Activated B cell treated with CpG ODN at 0.5 μM for 24 hours (primary cell): ENCODE measurements at regions not wholly inside any gene's neighbourhood (a gene's known extent, or its start where the extent isn't known, plus 50 kb on each side); places are given as distances from the start of the nearest gene placed in this dataset.

Source experiments
- ATAC-seq: fragments of 200-7000 bp; cut with Tn5 transposase; one replicate; pipeline ENCODE4 v1.10.0; 2021; ENCODE audit warnings: low read depth, mild to moderate bottlenecking, moderate library complexity
- CTCF ChIA-PET: fragments of 350-600 bp; sonication (Branson Sonifier 250); formaldehyde crosslinking; loops from one replicate; lab custom pipeline; 2021; ENCODE audit warnings: antibody characterized with exemption; lab: Charles Lee
- POLR2A ChIA-PET: fragments of 350-600 bp; sonication (Branson Sonifier 250); formaldehyde crosslinking; loops from one replicate; lab custom pipeline; 2021; ENCODE audit warnings: antibody characterized with exemption; lab: Charles Lee
- DNase-seq: peaks from one replicate; pipeline ENCODE4 v3.0.0; 2022
- H3K27ac Mint-ChIP-seq: one replicate; pipeline ENCODE4 v1.8.0; 2020; ENCODE audit warnings: mixed read lengths
- H3K27me3 Mint-ChIP-seq: one replicate; pipeline ENCODE4 v1.8.0; 2021; ENCODE audit warnings: mixed read lengths
- H3K36me3 Mint-ChIP-seq: one replicate; pipeline ENCODE4 v1.8.0; 2021; ENCODE audit warnings: low read depth, mixed read lengths
- H3K4me1 Mint-ChIP-seq: one replicate; pipeline ENCODE4 v1.8.0; 2021; ENCODE audit warnings: mixed read lengths
- H3K4me3 Mint-ChIP-seq: one replicate; pipeline ENCODE4 v1.8.0; 2020; ENCODE audit warnings: mild to moderate bottlenecking, mixed read lengths
- H3K9me3 Mint-ChIP-seq: one replicate; pipeline ENCODE4 v1.8.0; 2020; ENCODE audit warnings: mixed read lengths
- intact Hi-C: fragments of 100-400 bp; cut with micrococcal nuclease; formaldehyde crosslinking; loops from one replicate; pipeline ENCODE4 v1.15.1; 2024
- TF ChIP-seq, protein P1 (sequence below): fragments of 200-600 bp; IDR thresholded peaks from one replicate; pipeline ENCODE4 v1.8.0; 2022; ENCODE audit warnings: antibody characterized with exemption, mild to moderate bottlenecking

DNA sequence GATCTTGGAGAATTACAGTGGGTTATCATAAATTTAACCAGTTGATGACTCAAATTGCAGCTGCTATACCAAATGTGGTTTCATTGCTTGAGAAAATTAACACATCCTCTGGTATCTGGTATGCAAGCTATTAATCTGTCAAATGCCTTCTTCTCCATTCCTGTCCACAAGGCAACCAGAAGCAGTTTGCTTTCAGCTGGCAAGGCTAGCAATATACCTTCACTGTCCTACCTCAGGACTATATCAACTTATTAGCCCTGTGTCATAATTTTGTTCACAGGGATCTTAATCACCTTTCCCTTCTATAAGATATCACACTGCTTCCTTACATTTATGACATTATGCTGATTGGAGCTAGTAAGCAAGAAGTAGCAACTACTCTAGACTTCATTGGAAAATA lies 110.0 kb upstream of the GPC3 start:
- H3K4me3 Mint-ChIP-seq: no peak overlapping the region
- ChIA-PET CTCF (no interaction called here), POLR2A (no interaction called here)
- intact Hi-C loops: no loop called here
- no peak for ATAC-seq
- DNase-seq: no peak
- H3K27ac Mint-ChIP-seq: no peak overlapping the region
- H3K27me3 Mint-ChIP-seq: no peaks in the 10 kb centered on the region
- no peaks in the 10 kb centered on the region for H3K4me1 Mint-ChIP-seq
- no peaks in the 10 kb centered on the region for H3K36me3 Mint-ChIP-seq
- peaks cover 2% of the 10 kb centered on the region for H3K9me3 Mint-ChIP-seq
- TF ChIP-seq, protein P1, sequence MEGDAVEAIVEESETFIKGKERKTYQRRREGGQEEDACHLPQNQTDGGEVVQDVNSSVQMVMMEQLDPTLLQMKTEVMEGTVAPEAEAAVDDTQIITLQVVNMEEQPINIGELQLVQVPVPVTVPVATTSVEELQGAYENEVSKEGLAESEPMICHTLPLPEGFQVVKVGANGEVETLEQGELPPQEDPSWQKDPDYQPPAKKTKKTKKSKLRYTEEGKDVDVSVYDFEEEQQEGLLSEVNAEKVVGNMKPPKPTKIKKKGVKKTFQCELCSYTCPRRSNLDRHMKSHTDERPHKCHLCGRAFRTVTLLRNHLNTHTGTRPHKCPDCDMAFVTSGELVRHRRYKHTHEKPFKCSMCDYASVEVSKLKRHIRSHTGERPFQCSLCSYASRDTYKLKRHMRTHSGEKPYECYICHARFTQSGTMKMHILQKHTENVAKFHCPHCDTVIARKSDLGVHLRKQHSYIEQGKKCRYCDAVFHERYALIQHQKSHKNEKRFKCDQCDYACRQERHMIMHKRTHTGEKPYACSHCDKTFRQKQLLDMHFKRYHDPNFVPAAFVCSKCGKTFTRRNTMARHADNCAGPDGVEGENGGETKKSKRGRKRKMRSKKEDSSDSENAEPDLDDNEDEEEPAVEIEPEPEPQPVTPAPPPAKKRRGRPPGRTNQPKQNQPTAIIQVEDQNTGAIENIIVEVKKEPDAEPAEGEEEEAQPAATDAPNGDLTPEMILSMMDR: no peak

DNA sequence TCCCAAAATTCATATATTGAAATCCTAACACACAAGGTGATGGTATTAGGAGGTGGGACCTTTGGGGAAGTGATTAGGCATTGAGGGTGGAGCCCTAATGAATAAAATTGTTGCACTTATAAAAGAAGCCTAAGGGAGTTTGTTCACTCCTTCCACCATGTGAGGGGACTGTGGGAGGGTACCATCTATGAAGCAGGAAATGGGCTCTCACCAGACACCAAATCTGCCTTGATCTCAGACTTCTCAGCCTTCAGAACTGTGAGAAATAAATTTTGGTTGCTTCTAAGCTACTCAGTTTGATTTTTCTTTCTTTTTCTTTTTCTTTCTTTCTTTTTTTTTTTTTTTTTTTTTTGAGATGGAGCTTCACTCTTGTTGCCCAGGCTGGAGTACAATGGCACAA lies 116.2 kb upstream of the GPC3 start:
- Mint-ChIP-seq H3K4me3 (no peak overlapping the region), H3K27ac (no peak overlapping the region), H3K9me3 (peaks cover 2% of the 10 kb centered on the region), H3K27me3 (peaks cover 2% of the 10 kb centered on the region), H3K4me1 (no peaks in the 10 kb centered on the region), H3K36me3 (no peaks in the 10 kb centered on the region)
- CTCF ChIA-PET: no interaction called here
- TF ChIP-seq, protein P1: no peak
- no peak for DNase-seq
- intact Hi-C loops: no loop called here
- ATAC-seq: no peak
- POLR2A ChIA-PET: no interaction called here

GRCh38 chrX:134115270-134115669 lies 121.7 kb upstream of the CCDC160 start:
- H3K9me3 Mint-ChIP-seq: no peaks in the 10 kb centered on the region
- peaks cover 6% of the 10 kb centered on the region for H3K27me3 Mint-ChIP-seq
- DNase-seq (no peak), ATAC-seq (no peak)
- H3K27ac Mint-ChIP-seq: no peak overlapping the region
- POLR2A ChIA-PET: no interaction called here
- H3K4me3 Mint-ChIP-seq: no peak overlapping the region
- CTCF ChIA-PET: no interaction called here
- H3K36me3 Mint-ChIP-seq: no peaks in the 10 kb centered on the region
- H3K4me1 Mint-ChIP-seq: no peaks in the 10 kb centered on the region
- TF ChIP-seq, protein P1: no peak
- intact Hi-C loops: no loop called here

DNA sequence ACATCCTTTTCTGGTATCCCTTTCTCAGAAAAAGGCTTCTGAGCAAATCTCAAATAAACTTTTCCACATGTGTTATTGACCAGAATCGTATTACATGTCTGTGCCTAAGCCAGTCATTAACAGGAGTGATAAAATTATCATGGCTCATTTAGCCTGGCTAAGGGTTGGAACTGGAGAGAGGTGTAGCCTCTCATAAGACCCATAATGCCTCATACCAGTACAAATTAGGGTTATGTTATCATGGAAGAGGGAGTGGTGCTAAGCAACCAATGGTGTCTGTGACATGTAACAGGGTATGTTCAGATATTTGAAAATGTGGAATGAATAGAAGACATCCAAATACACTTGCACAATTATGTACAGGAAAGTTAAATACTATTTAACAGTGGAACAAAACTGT lies 99.6 kb upstream of the CCDC160 start:
- no peaks in the 10 kb centered on the region for H3K9me3 Mint-ChIP-seq
- H3K36me3 Mint-ChIP-seq: no peaks in the 10 kb centered on the region
- H3K4me1 Mint-ChIP-seq: no peaks in the 10 kb centered on the region
- peaks cover 10% of the 10 kb centered on the region for H3K27me3 Mint-ChIP-seq
- POLR2A ChIA-PET: no interaction called here
- no peak overlapping the region for H3K27ac Mint-ChIP-seq
- TF ChIP-seq, protein P1: no peak
- intact Hi-C loops: no loop called here
- H3K4me3 Mint-ChIP-seq: no peak overlapping the region
- CTCF ChIA-PET: no interaction called here
- DNase-seq (no peak), ATAC-seq (no peak)

DNA sequence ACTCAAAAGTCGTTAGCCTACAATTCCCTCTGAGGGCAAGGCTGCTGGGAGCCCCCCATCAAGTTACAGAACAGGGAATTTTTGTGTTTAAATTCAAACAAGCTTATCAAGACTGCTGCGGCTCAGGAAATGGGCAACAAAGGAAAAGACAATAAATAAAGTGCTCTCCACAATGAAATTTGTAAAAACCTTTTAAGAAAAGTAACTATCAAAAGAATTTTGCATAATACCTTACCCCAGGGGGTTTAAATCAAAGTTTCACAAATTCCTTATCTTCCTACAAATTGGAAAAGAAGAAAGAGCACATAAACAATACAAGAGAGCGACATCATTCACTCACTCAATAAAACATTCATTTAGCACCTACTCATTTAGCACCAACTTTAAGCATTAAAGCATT lies 97.9 kb upstream of the CCDC160 start:
- no peak for ATAC-seq
- ChIA-PET POLR2A (interaction anchor here (0.6 kb wide), 1 partner anchor 33 kb away, joined by 3 read pairs; no protein-coding TSS in a partner anchor), CTCF (no interaction called here)
- intact Hi-C loops: no loop called here
- Mint-ChIP-seq H3K27ac (no peak overlapping the region), H3K9me3 (no peaks in the 10 kb centered on the region), H3K27me3 (peaks cover 10% of the 10 kb centered on the region), H3K4me1 (no peaks in the 10 kb centered on the region), H3K4me3 (no peak overlapping the region), H3K36me3 (no peaks in the 10 kb centered on the region)
- TF ChIP-seq, protein P1: no peak
- no peak for DNase-seq
